ENCODE measurements at regions not wholly inside any gene's neighbourhood (a gene's known extent, or its start where the extent isn't known, plus 50 kb on each side); places are given as distances from the start of the nearest gene placed in this dataset.
A peak's percentile ranks its signal among the peaks of the same experiment; 100 is the strongest.

DNA sequence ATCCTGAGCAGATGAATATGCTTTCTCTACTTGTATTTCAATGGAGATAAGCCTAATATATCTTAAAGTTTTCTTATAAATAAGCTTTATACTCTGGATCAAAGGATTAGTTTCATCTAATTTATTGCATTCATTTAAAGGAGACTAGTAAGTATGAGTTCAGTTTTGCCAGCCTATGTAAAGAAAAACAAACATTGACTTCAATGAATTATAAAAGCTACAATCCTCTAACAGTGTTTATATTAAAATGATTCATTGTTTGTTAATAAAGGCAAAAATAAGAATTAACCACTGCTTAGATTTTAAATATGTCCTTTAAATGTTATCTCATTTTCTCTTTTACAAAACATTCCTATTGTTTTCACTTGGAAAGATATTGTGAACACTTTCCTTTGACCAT lies 566.0 kb downstream of the EPHA4 start:
- DNase-seq, result no peak

DNA sequence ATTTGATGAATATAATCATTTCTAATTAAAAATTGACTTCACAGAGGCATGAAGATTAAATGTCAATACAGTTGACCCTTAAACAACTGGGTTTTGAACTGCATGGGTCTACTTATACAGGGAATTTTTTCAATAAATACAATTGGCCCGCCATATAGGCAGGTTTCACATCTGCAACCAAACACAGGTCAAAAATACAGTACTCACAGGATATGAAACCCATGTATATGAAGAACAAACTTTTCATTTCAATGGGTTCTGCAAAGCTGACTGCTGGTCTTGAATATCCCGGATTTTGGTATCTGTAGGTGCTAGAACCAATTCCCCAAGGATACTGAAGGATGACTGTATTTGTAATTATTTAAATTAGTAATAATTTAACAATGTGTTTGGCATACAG lies 555.6 kb downstream of the EPHA4 start:
- no peak for DNase-seq

DNA sequence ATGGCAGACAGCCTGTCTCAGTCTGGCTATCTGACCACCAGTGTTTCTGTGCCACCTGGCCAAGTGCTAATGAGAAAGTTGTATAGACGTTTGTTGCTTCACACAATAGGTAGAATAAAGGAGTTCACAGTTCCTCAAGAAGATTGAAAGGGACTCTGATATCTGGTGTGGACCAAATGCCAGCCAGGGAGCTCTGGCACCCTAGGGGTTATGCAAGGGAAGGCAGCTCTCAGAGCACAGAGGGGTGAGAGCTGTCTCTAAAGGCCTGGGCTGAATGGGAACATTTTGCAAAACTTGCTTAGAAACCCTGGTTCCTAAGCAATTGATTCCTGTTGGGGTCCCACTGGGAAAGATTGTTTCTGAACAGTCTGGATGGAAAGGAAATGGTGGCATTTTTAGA lies 553.8 kb downstream of the EPHA4 start:
- no peak for DNase-seq

DNA sequence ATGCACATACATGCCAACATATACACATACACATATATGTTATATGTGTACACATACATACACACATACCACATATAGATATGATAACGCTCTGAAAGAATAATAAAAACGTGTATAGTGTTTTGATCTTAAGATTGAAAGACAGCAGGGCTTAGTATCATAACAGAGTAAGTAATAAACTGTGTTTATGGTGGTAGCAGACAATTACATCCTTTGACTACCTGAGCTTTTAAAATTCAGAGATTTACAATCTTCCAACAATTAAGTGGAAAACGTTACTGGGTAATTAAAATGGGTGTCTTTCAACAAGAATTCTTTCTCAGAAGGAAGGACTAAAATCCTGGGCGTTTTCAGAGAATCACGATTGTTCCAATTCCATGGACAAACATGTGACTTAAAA lies 552.4 kb downstream of the EPHA4 start:
- no peak for DNase-seq

DNA sequence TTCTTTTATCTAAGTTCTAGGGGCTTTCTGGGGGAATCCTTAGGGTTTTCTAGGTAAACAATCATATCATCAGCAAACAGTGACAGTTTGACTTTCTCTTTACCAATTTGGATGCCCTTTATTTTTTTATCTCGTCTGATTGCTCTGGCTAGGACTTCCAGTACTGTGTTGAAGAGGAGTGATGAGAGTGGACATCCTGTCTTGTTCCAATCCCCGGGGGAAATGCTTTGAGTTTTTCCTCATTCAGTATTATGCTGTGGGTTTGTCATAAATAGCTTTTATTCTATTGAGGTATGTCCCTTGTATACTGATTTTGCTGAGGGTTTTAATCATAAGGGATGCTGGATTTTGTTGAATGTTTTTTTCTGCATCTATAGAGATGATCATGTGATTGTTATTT lies 549.5 kb downstream of the EPHA4 start:
- no peak for DNase-seq

DNA sequence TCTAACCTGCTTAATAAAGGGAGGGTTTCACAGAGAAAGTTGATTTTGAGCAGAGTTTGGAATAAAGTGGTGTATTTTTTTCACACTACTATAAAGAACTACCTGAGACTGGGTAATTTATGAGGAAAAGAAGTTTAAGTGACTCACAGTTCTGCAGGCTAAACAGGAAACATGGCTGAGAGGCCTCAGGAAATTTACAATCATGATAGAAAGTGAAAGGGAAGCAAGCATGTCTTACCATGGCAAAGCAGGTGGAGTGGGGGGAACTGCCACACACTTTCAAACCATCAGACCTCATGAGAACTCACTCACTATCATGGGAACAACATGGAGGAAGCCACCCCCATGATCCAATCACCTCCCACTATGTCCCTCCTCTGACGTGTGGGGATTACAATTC lies 546.7 kb downstream of the EPHA4 start:
- DNase-seq, result no peak

DNA sequence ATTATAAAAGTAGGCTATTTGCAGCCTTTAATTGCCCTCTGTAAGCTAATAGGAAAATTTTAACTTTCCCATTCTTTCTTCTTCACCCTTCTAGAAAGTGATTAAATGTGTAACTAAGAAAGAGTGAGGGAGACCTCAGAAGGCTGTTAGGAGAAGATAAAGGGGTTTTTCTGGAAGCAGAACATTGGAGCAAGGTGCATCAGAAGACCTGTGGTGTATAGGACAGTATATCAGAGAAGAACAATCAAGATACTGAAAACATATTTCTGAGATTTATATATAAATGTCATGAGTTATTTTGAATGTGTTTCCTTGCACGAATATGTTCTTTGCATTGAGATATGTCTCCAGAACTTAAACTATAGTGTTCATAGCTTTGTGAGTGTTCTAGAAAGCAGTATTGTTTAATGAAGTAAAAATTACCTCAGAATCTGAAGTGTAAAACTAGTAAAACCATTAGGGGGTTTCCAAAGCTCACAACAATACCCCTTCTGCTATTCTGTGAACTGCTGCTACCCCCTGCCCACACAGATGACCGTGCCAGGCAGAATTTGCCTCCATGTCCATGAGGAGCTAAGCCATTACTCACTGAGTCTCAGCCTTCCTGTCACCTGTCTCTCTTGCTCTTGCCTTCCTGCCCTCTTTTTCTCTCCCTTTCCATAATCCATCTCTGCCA lies 537.9 kb downstream of the EPHA4 start:
- DNase-seq, result no peak

DNA sequence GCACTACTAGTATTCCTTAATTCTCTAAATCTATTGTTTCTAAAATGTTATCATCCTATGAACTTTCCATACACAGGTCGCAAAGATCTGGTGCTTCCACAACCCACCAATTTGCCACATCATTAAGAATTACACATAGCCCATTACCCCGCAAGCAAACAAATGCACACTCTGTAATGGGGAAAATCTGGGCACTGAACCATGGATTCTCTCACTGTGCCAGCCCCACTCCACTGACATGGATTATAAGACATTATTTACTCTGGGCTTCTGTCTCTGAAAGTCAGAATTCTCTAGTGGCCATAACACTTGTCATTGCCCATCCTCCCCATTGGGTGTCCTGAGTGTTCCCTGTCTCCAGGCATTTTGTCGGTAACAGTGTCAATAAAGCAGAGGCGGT lies 537.1 kb downstream of the EPHA4 start:
- no peak for DNase-seq

DNA sequence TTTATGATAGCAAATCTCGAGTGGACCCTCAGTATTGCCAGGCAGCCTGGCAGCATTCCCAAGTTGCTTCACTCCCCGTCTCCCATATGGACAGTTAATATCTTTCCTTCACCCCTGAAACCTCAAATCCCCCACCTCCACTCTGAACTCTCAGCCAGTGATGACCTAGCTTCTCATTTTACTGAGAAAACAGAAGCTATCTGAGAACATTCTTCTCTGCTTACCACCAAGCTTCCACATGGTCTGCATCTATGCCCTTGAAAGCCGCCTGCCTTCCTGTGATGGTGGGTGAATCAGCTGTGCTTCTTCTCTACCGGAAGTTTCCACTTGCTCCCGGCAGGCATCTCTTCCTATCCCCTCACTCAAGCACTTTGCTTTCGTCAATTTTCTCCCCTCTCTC lies 529.2 kb downstream of the EPHA4 start:
- DNase-seq, result no peak

DNA sequence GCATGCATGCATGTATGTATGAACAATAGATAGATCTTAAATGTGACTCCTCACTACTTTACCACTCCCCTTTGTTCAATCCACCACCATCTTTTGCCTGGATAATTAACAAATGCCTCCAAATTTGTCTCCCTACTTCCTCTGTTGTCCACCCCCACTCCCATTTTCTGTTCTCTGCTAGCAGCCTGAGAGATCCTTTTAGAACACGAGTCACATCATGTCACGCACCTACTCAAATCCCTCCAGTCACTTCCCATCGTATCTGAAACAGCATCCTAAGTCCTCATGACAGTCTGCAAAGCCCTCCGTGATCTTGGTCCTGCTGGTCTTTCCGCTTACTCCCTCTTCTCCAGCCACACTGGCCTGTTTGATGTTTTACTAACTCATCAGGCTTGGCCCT lies 527.3 kb downstream of the EPHA4 start:
- peak in 8 of 56 donors; percentile 1 to 27 (median 6) for DNase-seq

DNA sequence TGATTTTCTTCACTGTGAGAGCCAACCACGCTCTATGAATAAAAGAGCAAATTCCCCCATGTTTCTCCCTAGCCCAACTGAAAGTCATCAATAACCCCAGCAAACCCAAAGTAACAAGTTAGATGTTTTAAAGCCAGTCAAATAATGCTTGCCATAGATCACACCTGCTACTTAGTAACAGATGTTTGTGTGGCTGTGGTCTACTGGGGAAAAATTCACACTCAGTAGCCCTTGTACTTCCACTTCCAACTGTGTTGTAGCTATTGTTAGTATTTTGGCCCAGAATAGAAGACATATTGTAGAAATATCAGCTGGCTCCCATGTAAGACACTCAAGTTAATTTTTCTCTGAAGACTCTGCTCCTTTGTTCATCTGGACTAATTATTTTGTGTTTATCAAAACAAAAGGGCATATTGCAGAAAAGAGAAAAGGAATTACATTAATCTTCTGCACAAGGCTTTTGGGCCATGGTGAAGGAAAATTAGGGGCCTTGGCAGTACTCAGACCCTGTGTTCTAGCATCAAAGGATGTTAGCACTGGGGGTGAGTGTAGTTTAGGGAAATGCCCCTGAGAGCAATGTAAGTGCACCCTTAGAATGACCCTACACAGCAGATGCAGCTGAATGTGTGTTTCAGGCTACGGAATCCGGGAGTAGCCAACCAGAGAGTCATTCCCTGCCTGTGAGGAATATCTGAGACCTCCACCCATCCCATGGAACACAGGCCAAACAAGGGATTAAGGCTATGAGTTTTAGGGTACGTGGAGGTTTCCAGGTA lies 521.9 kb downstream of the EPHA4 start:
- DNase-seq, result no peak

DNA sequence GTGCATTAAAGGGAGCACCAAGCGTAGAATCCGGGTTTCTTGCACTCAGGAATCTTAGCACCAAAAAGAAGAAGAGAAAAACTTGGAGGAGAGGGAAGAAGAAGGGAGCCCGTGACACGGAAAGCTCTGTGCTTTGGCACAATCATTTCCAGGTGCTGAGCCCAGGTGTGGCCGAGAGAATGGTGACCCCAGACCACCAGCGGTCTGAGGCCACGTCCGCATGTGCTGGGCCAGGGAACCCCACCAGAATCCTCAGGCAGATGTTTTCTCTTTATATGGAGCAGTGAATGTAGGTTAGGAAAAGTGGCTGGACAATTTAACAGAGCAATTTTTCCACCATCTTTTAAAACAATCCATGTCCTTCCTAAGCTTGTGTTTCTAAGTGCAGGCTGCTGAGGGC lies 520.9 kb downstream of the EPHA4 start:
- DNase-seq, result no peak

DNA sequence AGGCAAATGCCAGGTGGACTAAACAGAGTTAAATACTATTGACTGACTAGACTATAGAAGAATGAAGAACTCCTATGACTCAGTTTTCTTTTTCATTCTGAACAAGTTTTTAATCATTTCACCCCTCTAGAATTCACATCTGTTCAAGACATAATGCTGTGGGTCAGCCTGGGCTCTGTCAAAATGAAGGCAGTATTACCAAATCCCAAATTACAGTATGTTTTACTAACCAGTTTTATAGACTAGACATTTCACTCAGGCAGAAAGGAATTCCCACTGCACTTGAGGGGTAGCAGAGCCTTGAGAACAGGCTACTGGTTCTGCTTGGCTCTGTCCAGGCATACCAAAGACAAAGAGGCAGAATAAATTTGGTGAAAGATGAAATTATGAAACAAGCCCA lies 511.7 kb downstream of the EPHA4 start:
- no peak for DNase-seq

DNA sequence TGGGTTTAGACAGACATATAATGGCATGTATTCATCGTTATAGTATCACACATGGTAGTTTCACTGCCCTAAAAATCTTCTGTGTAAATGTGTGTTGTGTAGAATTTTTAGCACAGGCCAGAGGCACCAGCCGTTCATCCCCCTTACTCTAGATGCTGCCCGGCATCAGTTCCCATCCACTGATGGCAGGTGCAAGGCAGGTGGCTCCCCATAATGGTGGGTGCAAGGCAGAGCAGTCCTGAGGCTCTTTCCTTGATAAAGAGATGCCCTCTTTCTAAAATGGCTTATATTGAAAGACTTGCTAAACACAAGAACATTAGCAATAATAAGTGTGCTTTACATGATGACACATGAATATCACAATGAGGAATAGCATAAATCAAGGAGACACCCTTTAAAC lies 508.5 kb downstream of the EPHA4 start:
- DNase-seq, result no peak

DNA sequence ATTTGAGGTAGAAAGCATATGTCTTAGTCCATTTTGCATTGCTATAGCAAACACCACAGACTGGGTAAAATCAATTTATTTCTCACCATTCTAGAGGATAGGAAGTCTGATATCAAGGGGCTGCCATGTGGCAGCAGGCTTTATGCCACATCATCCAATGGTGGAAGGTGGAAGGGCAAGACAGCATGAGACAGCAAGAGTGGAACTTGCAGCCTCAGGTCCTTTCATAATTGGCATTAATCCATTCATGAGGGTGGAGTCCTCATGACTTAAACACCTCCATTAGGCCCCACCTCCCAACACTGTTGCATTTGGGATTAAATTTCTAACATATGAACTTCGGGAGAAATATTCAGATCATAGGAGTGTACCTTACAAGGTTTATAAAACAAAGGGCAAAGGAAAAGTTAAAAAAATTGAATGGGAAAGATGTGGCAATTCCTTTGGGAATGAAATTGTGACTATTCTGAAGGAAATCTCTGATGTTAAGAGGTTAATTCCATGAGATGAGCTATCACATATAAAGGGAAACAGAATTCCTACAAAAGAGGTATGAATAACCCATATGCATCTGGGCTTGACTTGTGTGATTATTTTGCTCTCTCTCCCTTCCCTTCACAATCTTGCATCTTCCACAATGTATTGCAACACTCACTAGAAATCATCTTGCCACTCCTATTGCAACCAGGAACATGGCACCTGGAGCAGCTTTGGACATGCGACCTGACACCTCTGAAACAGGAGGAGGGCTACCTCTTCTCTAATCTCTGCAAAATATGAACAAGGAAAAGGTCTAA lies 507.8 kb downstream of the EPHA4 start:
- no peak for DNase-seq

DNA sequence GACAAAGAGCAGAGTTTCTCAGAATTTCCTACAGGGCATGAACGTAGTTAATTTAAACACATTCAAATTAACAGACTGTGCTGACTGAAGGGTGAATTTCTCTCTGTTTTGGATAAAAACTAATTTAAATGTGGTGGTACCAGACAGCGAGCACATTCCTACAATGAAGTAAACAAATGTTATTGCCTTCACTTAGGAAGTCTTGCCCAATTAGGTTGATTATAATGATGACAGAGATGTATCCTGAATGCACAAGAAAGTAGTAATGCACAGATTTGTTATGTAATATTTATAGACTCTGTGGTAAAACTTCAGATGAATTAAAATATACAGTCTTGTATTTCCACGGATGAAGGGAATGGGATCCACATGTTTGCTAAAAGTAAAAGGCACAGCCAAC lies 507.2 kb downstream of the EPHA4 start:
- no peak for DNase-seq

DNA sequence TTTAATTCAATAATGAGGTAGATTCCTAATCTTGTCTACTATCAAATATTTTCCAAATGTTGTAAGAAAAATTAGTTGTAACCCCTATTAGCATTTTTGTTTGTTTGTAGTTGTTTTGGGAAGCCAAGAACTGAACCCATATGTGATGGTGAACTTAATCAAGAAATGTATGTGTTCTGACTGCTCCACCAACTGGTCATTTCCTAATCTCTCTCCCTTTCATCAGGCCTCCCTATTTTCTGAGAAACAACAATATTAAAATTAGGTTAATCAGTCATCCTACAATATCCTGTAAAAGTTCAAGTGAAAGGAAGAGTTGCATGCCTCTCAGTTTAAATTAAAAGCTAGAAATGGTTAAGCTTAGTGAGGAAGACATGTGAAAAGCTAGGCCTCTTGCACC lies 504.0 kb downstream of the EPHA4 start:
- no peak for DNase-seq

DNA sequence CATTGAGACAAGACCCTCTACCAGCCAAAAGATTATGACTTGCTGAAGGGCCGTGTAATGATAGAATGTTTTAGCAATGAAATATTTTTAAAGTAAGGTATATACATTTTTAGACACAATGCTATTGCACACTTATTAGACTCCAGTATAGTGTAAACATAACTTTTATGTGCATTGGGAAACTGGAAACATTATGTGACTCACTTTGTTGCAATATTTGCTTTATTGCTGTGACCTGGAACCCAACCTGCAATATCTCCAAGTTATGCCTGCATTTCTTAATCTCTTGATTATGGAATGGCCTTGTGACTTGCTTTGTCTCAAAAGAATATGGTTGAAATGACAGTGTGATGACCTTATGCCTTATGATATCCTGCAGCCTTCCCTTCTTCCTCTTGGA lies 502.0 kb downstream of the EPHA4 start:
- no peak for DNase-seq

DNA sequence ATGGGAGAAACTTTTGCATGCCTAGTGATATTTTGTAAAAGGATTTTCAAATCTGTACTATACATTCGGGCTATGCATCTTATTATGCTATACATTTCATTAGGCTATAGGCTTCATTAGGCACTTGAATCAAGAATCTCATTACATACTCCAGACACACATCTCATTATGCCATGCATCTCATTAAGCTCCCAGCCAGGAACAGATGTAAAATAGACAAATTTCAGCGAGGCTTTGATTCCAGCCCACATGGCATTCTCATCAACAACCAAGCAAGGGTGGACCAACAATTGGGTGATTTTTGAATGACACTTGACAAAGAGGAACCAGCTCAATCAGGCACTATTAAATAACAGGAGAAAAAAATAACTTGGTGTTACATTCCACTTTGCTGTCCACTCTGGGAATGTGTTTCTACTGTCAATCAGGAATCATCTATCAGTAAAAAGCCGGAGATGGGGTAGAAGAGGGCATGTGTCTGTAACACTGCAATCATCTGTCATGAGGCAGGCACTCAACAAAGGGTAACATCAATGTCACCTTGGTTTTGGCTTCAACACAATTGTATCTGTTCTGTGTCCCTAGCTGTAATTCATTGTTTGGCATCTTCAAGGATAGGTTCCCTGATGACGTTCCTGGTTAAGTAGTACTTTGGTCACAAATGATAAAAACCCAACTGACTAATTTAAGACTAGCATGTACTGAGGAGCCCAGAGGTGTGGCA lies 498.6 kb downstream of the EPHA4 start:
- no peak for DNase-seq

DNA sequence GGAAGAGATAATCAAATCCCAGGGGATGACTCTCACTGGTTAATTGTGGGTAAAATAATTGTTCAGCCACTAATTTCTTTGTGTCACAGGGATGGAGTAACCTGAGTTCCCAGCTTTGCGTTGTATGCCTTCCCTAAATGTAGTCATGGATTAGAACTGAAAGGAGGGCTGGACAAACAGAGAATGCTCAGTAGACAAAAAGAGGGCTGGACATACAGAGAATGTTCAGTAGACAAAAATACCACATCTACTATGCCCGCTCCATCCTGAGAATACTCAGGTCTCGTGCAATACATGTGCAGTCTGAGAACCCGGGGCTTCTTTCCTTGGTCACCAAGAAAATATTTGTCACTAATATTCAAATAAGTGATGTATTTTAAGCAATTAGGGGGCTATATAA lies 497.9 kb downstream of the EPHA4 start:
- no peak for DNase-seq

DNA sequence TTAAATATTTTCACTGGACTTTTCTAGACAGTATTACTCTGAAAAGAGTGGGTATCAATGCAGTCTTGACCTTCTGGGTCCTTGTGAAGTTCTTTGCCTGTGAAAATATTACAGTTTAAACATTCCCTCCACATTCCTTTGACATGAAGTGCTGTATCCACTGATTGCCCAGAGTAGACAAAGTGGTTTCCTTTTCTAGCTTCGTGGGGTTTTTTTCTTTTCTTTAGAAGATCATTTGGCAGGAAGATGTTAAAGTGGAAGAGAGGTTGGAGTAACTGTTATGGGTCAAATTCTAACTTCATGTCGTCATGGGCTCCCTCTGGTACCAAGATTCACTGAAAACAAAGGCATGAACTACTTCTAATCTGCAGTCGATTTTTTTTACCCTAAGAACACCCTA lies 496.9 kb downstream of the EPHA4 start:
- no peak for DNase-seq

DNA sequence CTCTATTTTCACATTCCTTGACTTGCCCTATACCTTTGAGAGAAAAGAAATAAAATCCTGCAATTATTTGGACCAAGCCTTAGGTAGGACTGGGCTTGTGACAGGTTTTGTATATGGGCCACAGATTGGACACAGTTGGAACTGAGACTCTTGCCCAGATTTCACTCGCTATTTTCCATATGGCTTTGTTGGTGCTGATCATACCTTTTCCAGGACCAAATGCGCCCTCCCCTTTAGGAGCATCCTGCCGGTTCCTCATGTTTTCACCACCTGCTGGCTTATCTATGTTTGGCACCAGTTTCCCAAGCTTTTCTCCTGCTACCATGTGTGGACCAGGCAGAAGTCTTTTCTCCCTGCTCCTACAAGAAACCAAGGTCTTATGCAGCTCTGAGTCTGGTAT lies 494.9 kb downstream of the EPHA4 start:
- DNase-seq, result no peak
